WTC11 (cell line): ENCODE measurements at regions not wholly inside any gene's neighbourhood (a gene's known extent, or its start where the extent isn't known, plus 50 kb on each side); places are given as distances from the start of the nearest gene placed in this dataset.

Experiments
- CTCF ChIP-seq: fragments of 200-600 bp; IDR thresholded peaks from 2 replicates; pipeline ENCODE4 v1.8.0; 2022; ENCODE audit warnings: antibody characterized with exemption
- FOXP1 ChIP-seq: sonication (generic); formaldehyde crosslinking; IDR thresholded peaks from 2 replicates; pipeline ENCODE4 v1.8.0; 2022; ENCODE audit warnings: missing genetic modification reagents, mild to moderate bottlenecking, moderate library complexity, borderline replicate concordance
- MYBL2 ChIP-seq: sonication (generic); formaldehyde crosslinking; IDR thresholded peaks from 2 replicates; pipeline ENCODE4 v1.8.1; 2023; ENCODE audit warnings: mild to moderate bottlenecking, moderate library complexity, missing genetic modification reagents
- SP1 ChIP-seq: sonication (generic); formaldehyde crosslinking; conservative IDR thresholded peaks from 2 replicates; pipeline ENCODE4 v1.8.1; 2022; ENCODE audit warnings: missing genetic modification reagents

GRCh38 chr4:111979921-111980320, 165.3 kb upstream of the FAM241A start:
- TF ChIP-seq CTCF (no peak), SP1 (CRISPR knock-in tag) (no peak), FOXP1 (CRISPR knock-in tag) (no peak), MYBL2 (no peak)
